Large intestine (tissue), 3 donors: ENCODE measurements at regions not wholly inside any gene's neighbourhood (a gene's known extent, or its start where the extent isn't known, plus 50 kb on each side); places are given as distances from the start of the nearest gene placed in this dataset.
A peak's percentile ranks its signal among the peaks of the same experiment; 100 is the strongest.

Experiments
- DNase-seq, 2 donors: peaks; one replicate each; pipeline versions ENCODE4 v3.0.0 to v3.0.0-alpha.2; 2013
- H3K27ac ChIP-seq: one replicate; pipeline ENCODE4 v1.5.1; 2013; ENCODE audit warnings: low read length
- H3K27me3 ChIP-seq: 2 replicates; pipeline ENCODE4 v1.6.1; 2013; ENCODE audit warnings: low read length; ENCODE audit not compliant: control insufficient read depth, insufficient read depth
- H3K36me3 ChIP-seq: 2 replicates; pipeline ENCODE4 v1.6.1; 2013; ENCODE audit warnings: low read length; ENCODE audit not compliant: control insufficient read depth, insufficient read depth
- H3K4me1 ChIP-seq: one replicate; pipeline ENCODE4 v1.6.1; 2013; ENCODE audit warnings: low read length; ENCODE audit not compliant: control insufficient read depth, insufficient read depth
- H3K4me3 ChIP-seq: one replicate; pipeline ENCODE4 v1.5.1; 2013; ENCODE audit warnings: low read length
- H3K9me3 ChIP-seq: one replicate; pipeline ENCODE4 v1.6.1; 2013; ENCODE audit warnings: mild to moderate bottlenecking, low read depth, low read length, moderate library complexity; ENCODE audit not compliant: control insufficient read depth
- WGBS: methylation state at CpG from one replicate; pipeline ENCODE4 v1.1.5; 2013; ENCODE audit warnings: low lambda C conversion rate; ENCODE audit not compliant: insufficient coverage; 5-methylcytosine and 5-hydroxymethylcytosine counted together

DNA sequence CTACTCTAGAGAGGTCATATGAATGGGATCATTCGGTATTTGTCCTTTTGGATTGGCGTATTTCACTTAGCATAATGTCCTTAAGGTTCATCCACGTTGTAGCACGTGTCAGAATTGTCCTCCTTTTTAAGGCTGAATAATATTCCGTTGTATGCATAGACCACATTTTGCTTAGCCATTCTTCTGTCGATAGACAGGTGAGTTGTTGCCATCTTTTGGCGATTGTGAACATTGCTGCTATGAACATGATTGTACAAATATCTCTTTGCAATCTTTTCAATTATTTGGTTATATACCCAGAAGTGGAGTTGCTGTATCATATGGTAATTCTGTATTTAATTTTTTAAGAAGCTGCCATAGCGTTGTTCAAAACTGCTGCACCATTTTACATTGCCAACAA lies 52.4 kb upstream of the GOLGA8J start:
- no peaks in the 10 kb centered on the region for H3K36me3 ChIP-seq
- DNase-seq, result no peak
- no peak overlapping the region for H3K27ac ChIP-seq
- no peaks in the 10 kb centered on the region for H3K9me3 ChIP-seq
- WGBS, result 96% methylated on average over 4 of the region's 8 CpGs
- H3K27me3 ChIP-seq, result no peaks in the 10 kb centered on the region
- H3K4me3 ChIP-seq, result no peak overlapping the region
- H3K4me1 ChIP-seq, result no peaks in the 10 kb centered on the region

DNA sequence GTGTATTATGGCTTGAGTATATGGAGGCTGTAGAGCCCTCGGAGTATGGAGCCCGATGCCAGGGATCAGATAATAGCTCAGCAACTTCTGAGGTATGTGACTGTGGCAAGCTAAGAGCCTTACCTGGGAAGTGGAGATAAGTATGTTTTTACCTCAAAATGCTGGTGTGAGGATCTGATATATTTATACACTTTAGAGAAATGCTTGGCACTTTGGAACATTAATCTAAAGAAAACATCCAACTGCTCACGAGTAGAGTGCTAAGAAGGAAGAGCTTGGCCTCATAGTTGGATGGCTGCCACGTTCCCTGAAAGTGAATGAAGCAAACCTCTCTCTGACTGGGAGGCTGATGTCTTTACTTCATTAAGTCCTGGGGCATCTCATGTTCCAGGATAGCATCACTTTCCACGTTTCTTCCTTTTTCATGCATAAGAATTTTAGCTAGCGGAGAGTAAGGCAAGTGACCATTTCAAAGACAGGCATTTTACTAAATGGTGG lies 58.9 kb upstream of the GOLGA8J start:
- Histone ChIP-seq H3K27me3 (no peaks in the 10 kb centered on the region), H3K27ac (no peak overlapping the region), H3K36me3 (no peaks in the 10 kb centered on the region), H3K4me3 (no peak overlapping the region), H3K4me1 (no peaks in the 10 kb centered on the region), H3K9me3 (no peaks in the 10 kb centered on the region)
- DNase-seq, result no peak
- no CpG with 5 or more reads among the region's 6 CpGs for WGBS

DNA sequence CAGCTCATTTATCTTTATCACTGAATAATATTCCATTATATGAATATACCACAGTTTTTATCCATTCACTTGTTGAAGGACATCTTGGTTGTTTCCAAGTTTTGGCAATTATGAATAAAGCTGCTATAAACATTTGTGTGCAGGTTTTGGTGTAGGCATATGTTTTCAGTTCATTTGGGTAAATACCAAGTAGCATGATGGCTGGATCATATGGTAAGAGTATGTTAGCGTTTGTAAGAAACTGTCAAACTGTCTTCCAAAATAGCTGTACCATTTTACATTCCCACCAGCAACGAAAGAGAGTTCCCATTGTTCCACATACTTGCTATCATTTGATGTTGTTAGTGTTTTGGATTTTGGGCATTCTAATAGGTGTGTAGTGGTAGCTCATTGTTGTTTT lies 72.0 kb upstream of the GOLGA8J start:
- DNase-seq, result no peak
- no peaks in the 10 kb centered on the region for H3K36me3 ChIP-seq
- no peaks in the 10 kb centered on the region for H3K27me3 ChIP-seq
- no peaks in the 10 kb centered on the region for H3K9me3 ChIP-seq
- no peaks in the 10 kb centered on the region for H3K4me1 ChIP-seq
- no peak overlapping the region for H3K27ac ChIP-seq
- H3K4me3 ChIP-seq, result no peak overlapping the region
- 67% methylated on average over 1 of the region's 2 CpGs for WGBS

DNA sequence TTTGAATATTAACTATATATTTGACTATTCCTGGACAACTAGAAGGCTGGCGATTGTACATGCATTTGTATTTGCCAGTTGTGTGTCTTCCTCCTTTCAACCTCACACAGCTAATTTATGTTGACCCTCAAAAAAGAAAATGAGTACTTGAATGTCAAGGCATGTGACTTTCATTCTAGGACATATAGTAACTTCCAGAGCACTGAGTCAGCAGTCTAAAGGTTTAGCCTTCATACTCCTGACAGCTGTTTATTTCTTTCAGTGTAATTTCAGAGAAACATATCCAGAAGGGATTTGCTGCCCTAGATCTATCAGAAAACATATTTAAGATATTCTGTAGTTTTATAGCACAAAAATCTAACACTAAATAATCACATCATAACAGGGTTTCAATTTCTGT lies 74.6 kb upstream of the GOLGA8J start:
- Histone ChIP-seq H3K27me3 (no peaks in the 10 kb centered on the region), H3K4me1 (no peaks in the 10 kb centered on the region), H3K27ac (no peak overlapping the region), H3K9me3 (no peaks in the 10 kb centered on the region), H3K36me3 (no peaks in the 10 kb centered on the region), H3K4me3 (no peak overlapping the region)
- DNase-seq, result no peak
- no CpG with 5 or more reads among the region's 1 CpG for WGBS

DNA sequence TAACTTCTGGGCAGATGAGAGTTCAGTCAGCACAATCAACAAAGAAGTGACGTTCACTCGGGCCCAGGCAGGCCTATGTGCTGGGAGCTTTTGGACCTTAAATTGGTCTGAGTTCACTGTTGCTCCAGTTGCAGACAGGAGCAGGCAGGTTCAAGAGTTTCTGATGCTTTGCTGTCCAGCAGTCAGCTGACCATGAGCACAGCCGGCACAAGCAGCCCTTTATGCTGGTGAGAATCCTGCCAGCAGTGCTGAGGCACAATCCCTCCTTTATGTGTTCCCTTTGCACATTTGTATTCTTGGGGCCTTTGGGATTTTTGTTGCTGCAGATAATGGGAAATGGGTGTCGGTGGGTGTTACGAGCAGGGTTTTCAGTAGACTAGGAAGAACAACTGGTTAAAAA lies 81.2 kb upstream of the GOLGA8J start:
- Histone ChIP-seq H3K36me3 (no peaks in the 10 kb centered on the region), H3K27ac (no peak overlapping the region), H3K4me1 (no peaks in the 10 kb centered on the region), H3K27me3 (no peaks in the 10 kb centered on the region), H3K4me3 (no peak overlapping the region), H3K9me3 (peaks cover 5% of the 10 kb centered on the region)
- WGBS, result 90% methylated on average over 2 of the region's 5 CpGs
- peak; percentile 3 to 7 for DNase-seq

DNA sequence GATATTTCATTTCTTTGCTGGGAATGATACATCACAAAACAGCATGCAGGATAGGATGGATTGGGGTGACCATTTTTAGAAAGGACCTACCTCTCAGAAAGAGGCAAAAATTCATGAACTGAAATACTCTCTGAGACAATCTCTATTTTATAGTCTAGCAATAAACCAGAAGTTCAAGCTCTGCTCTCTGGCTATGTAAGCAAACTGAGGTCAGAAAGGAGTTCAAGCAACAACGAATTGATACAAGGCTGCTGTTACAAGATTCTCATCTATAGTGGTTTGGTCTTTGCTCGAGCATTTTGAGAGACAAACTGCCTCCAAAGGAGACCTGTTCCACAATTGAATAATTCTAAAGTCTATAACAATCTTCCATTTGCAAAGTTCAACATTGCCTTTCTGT lies 84.7 kb upstream of the GOLGA8J start:
- DNase-seq, result peak in 1 of 2 donors; percentile 19
- H3K36me3 ChIP-seq, result no peaks in the 10 kb centered on the region
- no peak overlapping the region for H3K27ac ChIP-seq
- no peak overlapping the region for H3K4me3 ChIP-seq
- no peaks in the 10 kb centered on the region for H3K27me3 ChIP-seq
- H3K9me3 ChIP-seq, result peaks cover 5% of the 10 kb centered on the region
- no peaks in the 10 kb centered on the region for H3K4me1 ChIP-seq
- no CpG with 5 or more reads among the region's 2 CpGs for WGBS

DNA sequence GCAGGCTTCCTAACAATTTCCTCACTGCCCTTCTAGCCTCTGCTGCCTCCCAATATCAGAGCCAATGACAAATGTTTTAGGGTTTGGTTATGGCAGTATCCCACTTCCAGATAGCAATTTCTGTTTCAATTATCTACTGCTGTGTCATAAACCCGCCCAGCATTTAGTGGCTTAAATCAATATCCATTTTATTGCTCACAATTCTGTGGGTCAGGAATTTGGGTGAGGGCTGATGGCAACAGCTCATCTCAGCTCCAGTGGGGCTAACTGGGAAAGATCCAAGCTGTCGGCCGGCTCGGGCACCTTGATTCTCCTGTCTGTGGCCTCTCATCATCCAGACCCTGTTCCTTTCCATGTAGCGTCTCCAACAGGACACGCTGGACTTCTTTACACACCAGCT lies 85.3 kb upstream of the GOLGA8J start:
- Histone ChIP-seq H3K27me3 (no peaks in the 10 kb centered on the region), H3K9me3 (peaks cover 5% of the 10 kb centered on the region), H3K4me1 (no peaks in the 10 kb centered on the region), H3K4me3 (no peak overlapping the region), H3K36me3 (no peaks in the 10 kb centered on the region), H3K27ac (no peak overlapping the region)
- DNase-seq, result no peak
- WGBS, result no CpG with 5 or more reads among the region's 6 CpGs

DNA sequence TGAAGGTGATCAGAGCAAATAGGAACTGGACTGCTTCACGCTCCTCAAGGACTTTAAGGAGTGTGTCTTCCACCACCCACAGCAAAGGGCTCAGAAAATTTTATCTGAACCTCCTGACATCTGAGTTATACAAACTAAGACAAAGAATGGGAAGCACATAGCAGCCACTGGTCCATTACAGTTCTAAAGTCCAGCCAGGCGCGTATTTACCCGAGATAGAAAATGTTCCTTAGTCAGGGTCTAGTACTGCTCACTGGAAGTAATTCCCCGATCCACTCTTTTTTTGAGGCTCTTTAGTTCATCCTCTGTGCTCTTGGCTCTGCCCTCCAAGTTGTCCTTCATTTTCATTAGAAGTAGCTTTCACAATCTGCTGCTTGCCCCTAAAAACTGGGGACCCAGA lies 88.5 kb upstream of the GOLGA8J start:
- no peaks in the 10 kb centered on the region for H3K4me1 ChIP-seq
- WGBS, result 55% methylated on average over 3 of the region's 5 CpGs
- no peak overlapping the region for H3K4me3 ChIP-seq
- no peaks in the 10 kb centered on the region for H3K36me3 ChIP-seq
- peaks cover 3% of the 10 kb centered on the region for H3K27me3 ChIP-seq
- no peaks in the 10 kb centered on the region for H3K9me3 ChIP-seq
- peak in 1 of 2 donors; percentile 14 for DNase-seq
- no peak overlapping the region for H3K27ac ChIP-seq

DNA sequence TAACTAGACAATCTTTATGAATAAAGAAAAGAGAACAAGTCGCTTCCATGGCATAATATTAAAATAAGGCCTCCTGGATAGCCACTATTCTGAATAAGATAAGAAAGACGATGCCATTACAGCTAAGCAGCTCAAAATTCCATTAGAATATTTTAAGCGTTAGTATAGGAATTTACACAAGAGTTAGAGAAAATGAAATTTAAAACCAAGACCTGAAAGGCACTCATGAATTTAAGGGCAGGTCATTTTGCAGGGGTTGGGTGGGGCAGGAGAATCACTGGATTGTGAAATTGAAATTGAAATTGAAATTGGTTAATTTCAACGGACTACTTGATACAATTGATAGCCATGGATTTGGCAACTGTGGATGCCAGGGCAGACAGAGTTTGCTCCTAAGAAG lies 91.8 kb upstream of the GOLGA8J start:
- H3K27ac ChIP-seq, result no peak overlapping the region

DNA sequence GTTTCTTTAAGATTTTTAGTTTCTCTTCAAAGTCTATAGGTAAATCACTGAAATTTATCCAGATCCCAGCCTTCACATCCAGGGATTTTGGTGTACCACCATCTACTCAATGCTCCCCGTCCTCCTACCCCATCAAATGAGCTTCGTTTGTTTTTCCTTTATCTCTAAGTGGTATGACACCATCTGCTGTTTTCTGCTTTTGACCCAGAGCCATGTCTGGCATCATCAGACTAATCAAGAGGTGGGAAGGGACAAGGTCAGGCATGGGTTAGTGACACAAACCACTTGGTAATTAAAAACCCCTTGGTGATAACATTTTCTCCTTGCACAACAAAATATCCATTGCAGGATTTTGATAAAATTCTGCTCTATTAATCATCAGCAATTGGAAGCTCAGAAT lies 92.7 kb upstream of the GOLGA8J start:
- no CpG with 5 or more reads among the region's 2 CpGs for WGBS
- H3K4me1 ChIP-seq, result no peaks in the 10 kb centered on the region

More for the DNA sequence above, 91.8 kb upstream of the GOLGA8J start:
- Histone ChIP-seq H3K4me3 (no peak overlapping the region), H3K36me3 (no peaks in the 10 kb centered on the region), H3K9me3 (no peaks in the 10 kb centered on the region), H3K27me3 (peaks cover 3% of the 10 kb centered on the region), H3K4me1 (no peaks in the 10 kb centered on the region)
- no peak for DNase-seq
- 93% methylated on average over 2 of the region's 4 CpGs for WGBS

DNA sequence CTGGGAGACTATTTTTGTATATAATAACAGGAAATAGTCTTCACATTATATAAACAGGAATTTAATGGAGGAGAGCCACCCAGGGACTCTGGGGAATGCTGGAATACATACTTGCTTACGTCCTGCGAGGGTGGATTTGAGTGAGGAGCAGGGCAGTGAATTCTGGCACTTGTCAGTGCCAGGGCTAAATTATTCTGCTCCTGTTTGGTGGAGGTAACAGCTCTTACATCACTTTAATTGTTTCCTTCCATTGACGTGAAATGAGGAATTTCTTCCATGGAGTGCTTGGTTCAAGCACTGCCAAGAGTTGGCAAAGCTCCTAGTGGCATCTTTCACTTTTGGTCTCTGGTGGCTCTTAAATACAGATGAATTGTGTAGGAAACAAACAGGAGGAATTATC lies 94.1 kb upstream of the GOLGA8J start:
- no peak for DNase-seq
- no peak overlapping the region for H3K4me3 ChIP-seq
- WGBS, result no CpG with 5 or more reads among the region's 3 CpGs
- H3K27me3 ChIP-seq, result peaks cover 5% of the 10 kb centered on the region
- H3K9me3 ChIP-seq, result no peaks in the 10 kb centered on the region
- H3K36me3 ChIP-seq, result no peaks in the 10 kb centered on the region
- no peak overlapping the region for H3K27ac ChIP-seq
- H3K4me1 ChIP-seq, result no peaks in the 10 kb centered on the region

More for the DNA sequence above, 92.7 kb upstream of the GOLGA8J start:
- no peak overlapping the region for H3K27ac ChIP-seq
- no peak for DNase-seq
- H3K9me3 ChIP-seq, result no peaks in the 10 kb centered on the region
- H3K36me3 ChIP-seq, result no peaks in the 10 kb centered on the region
- H3K4me3 ChIP-seq, result no peak overlapping the region
- H3K27me3 ChIP-seq, result peaks cover 5% of the 10 kb centered on the region
